ENCODE measurements at regions not wholly inside any gene's neighbourhood (a gene's known extent, or its start where the extent isn't known, plus 50 kb on each side); places are given as distances from the start of the nearest gene placed in this dataset.

DNA sequence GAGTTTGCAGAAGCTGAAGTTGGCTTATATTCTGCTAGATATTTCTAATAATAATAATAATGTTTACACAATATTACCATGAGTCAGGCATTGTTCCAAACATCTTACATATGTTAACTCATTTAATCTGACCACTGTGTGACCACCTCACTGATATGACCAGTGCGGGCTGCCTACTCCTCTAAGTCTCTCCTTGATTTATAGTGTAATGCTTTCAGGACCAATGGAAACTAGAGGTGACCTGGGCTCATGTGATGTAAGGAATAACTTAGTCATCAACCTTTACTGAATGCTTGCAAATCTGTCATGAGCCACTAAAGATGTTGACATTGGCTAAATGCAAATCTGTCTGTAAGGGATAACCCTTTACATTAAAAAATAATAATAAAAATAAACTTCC lies 51.1 kb upstream of the GPR6 start:
- TF ChIP-seq POLR2AphosphoS5 (IDR thresholded peaks at IDR 0.05) = no peak
- TF ChIP-seq, protein P1, sequence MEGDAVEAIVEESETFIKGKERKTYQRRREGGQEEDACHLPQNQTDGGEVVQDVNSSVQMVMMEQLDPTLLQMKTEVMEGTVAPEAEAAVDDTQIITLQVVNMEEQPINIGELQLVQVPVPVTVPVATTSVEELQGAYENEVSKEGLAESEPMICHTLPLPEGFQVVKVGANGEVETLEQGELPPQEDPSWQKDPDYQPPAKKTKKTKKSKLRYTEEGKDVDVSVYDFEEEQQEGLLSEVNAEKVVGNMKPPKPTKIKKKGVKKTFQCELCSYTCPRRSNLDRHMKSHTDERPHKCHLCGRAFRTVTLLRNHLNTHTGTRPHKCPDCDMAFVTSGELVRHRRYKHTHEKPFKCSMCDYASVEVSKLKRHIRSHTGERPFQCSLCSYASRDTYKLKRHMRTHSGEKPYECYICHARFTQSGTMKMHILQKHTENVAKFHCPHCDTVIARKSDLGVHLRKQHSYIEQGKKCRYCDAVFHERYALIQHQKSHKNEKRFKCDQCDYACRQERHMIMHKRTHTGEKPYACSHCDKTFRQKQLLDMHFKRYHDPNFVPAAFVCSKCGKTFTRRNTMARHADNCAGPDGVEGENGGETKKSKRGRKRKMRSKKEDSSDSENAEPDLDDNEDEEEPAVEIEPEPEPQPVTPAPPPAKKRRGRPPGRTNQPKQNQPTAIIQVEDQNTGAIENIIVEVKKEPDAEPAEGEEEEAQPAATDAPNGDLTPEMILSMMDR (IDR thresholded peaks at IDR 0.05) = no peak
- no peak for TF ChIP-seq POLR2A (IDR thresholded peaks at IDR 0.05)
